K562 (cell line): ENCODE measurements at regions not wholly inside any gene's neighbourhood (a gene's known extent, or its start where the extent isn't known, plus 50 kb on each side); places are given as distances from the start of the nearest gene placed in this dataset.
A peak's percentile ranks its signal among the peaks of the same experiment; 100 is the strongest.

ENCODE experiments used
- ATAC-seq: fragments of 200-7000 bp; cut with Tn5 transposase; 3 replicates; pipeline ENCODE4 v1.9.1; 2020; ENCODE audit warnings: moderate library complexity
- BruUV-seq: library from RNA; stranded (reverse); fragments of 400-500 nt; replicated peaks from 2 replicates; lab custom pipeline; 2021; lab: Mats Ljungman, UMichigan
- CTCF ChIA-PET: fragments of 300-600 bp; formaldehyde crosslinking; extraction: SDS; loops from one replicate; lab custom pipeline; 2021; ENCODE audit warnings: low intra/inter-chr PET ratio; lab: Yijun Ruan, JAX
- POLR2A ChIA-PET: fragments of 300-600, 350-650 bp; sonication (Branson Sonifier 250); formaldehyde crosslinking; extraction: SDS; loops from one replicate; lab custom pipeline; 2021; ENCODE audit warnings: antibody characterized with exemption, inconsistent platforms; lab: Yijun Ruan, JAX
- DNase-seq, 4 experiments: peaks; one replicate each; pipeline versions ENCODE4 v3.0.0 to v3.0.0-alpha.2; 2011 to 2018; ENCODE audit warnings: low spot score in 3 of 4, mixed read lengths in 3 of 4; ENCODE audit errors: extremely low read depth in 1 of 4
- FAIRE-seq: peaks from 2 replicates; lab custom pipeline; 2011; peaks lifted over from hg19 to GRCh38; lab: Jason Lieb, UNC
- H2AFZ ChIP-seq: 2 replicates; pipeline ENCODE4 v1.6.0; 2011; ENCODE audit warnings: low read depth, low read length, control low read depth, inconsistent platforms
- H3K27ac ChIP-seq: fragments of 200-600 bp; 3 replicates; pipeline ENCODE4 v1.8.0; 2011; ENCODE audit warnings: low read depth, mild to moderate bottlenecking, control low read depth, inconsistent platforms, low read length, moderate library complexity, mixed read lengths; ENCODE audit errors: extremely low read depth
- H3K27me3 ChIP-seq, 2 experiments: fragments of 300-600 bp in 1 of 2; 2 replicates in 1 of 2; 3 replicates in 1 of 2; pipeline versions ENCODE4 v1.6.0 to v1.8.0; 2011; ENCODE audit warnings: inconsistent platforms in 2 of 2, low read length in 2 of 2, mild to moderate bottlenecking in 1 of 2, mixed read lengths in 1 of 2, moderate library complexity in 1 of 2; ENCODE audit not compliant: control insufficient read depth in 2 of 2, insufficient read depth in 2 of 2
- H3K36me3 ChIP-seq: fragments of 300-600 bp; 3 replicates; pipeline ENCODE4 v1.8.0; 2011; ENCODE audit warnings: mild to moderate bottlenecking, low read length, inconsistent platforms; ENCODE audit not compliant: control insufficient read depth, insufficient read depth
- H3K4me1 ChIP-seq, 2 experiments: fragments of 200-600 bp in 1 of 2; replicated peaks in 1 of 2; 2 replicates in 1 of 2; 3 replicates in 1 of 2; pipeline versions ENCODE4 v1.5.1 to v1.8.0; 2011; ENCODE audit warnings: inconsistent platforms in 2 of 2, low read length in 2 of 2, mild to moderate bottlenecking in 1 of 2, mixed read lengths in 1 of 2, moderate library complexity in 1 of 2; ENCODE audit not compliant: control insufficient read depth in 2 of 2, insufficient read depth in 2 of 2
- H3K4me2 ChIP-seq: 2 replicates; pipeline ENCODE4 v1.6.1; 2011; ENCODE audit warnings: low read length, control low read depth, inconsistent platforms, mixed read lengths; ENCODE audit not compliant: insufficient read depth
- H3K4me3 ChIP-seq: fragments of 200-600 bp; sonication (generic), shearing (Covaris generic); 2 replicates; pipeline ENCODE4 v1.5.1; 2016; ENCODE audit warnings: control low read depth, inconsistent platforms
- H3K79me2 ChIP-seq: fragments of 200-600 bp; 3 replicates; pipeline ENCODE4 v1.8.0; 2011; ENCODE audit warnings: low read length, inconsistent platforms; ENCODE audit not compliant: control insufficient read depth, insufficient read depth
- H3K9ac ChIP-seq, 2 experiments: 2 replicates each; pipeline versions ENCODE4 v1.6.0 to v1.6.1; 2011; ENCODE audit warnings: low read depth in 2 of 2, low read length in 2 of 2, control low read depth in 1 of 2, inconsistent platforms in 1 of 2, mild to moderate bottlenecking in 1 of 2, mixed read lengths in 1 of 2; ENCODE audit not compliant: insufficient read depth in 1 of 2
- H3K9me1 ChIP-seq: one replicate; pipeline ENCODE4 v1.6.0; 2011; ENCODE audit warnings: inconsistent platforms, mild to moderate bottlenecking, low read length, moderate library complexity; ENCODE audit not compliant: control insufficient read depth, insufficient read depth
- H3K9me3 ChIP-seq: replicated peaks from 2 replicates; pipeline ENCODE4 v1.5.1; 2011; ENCODE audit warnings: low read depth, low read length, inconsistent platforms; ENCODE audit not compliant: control insufficient read depth, insufficient read depth
- H4K20me1 ChIP-seq: replicated peaks from 2 replicates; pipeline ENCODE4 v1.6.1; 2011; ENCODE audit warnings: low read length, inconsistent platforms, mixed read lengths; ENCODE audit not compliant: control insufficient read depth, insufficient read depth
- BRCA1 ChIP-seq, 2 experiments: fragments of 450-650 bp in 1 of 2; sonication (generic) in 1 of 2; formaldehyde crosslinking in 1 of 2; IDR thresholded peaks; 2 replicates each; pipeline versions ENCODE4 v1.5.0 to v1.6.1; 2017 to 2020; ENCODE audit warnings: mild to moderate bottlenecking in 1 of 2, missing genetic modification reagents in 1 of 2
- MLX ChIP-seq, 2 experiments: fragments of 450-650 bp in 1 of 2; sonication (generic) in 1 of 2; formaldehyde crosslinking; conservative IDR thresholded peaks; 2 replicates each; pipeline versions ENCODE4 v1.4.0 to v1.8.1; 2020 to 2022; ENCODE audit warnings: mild to moderate bottlenecking in 1 of 2, missing genetic modification reagents in 1 of 2
- MXI1 ChIP-seq: IDR thresholded peaks from 2 replicates; pipeline ENCODE4 v1.6.1; 2011; ENCODE audit warnings: low read depth, mild to moderate bottlenecking, improper control_type of control experiment, low read length
- RAD51 ChIP-seq: fragments of 450-650 bp; IDR thresholded peaks from 2 replicates; pipeline ENCODE4 v1.7.1; 2016; ENCODE audit warnings: low read depth, mild to moderate bottlenecking, borderline replicate concordance
- SREBF1 ChIP-seq: fragments of 150-350 bp; IDR thresholded peaks from 2 replicates; pipeline ENCODE4 v1.6.1; 2014; ENCODE audit warnings: antibody characterized with exemption, low read depth, low read length, borderline replicate concordance
- TCF15 ChIP-seq: fragments of 250-450 bp; sonication (Bioruptor Pico); IDR thresholded peaks from 2 replicates; pipeline ENCODE4 v1.8.0; 2022; ENCODE audit warnings: moderate library complexity, mild to moderate bottlenecking, inconsistent platforms
- TFE3 ChIP-seq: fragments of 450-650 bp; formaldehyde crosslinking; IDR thresholded peaks from 2 replicates; pipeline ENCODE4 v1.4.0; 2020; ENCODE audit warnings: mild to moderate bottlenecking, mixed read lengths
- ZNF408 ChIP-seq: fragments of 250-450 bp; sonication (Bioruptor Pico); IDR thresholded peaks from 2 replicates; pipeline ENCODE4 v1.4.0; 2020; ENCODE audit warnings: low read depth, mild to moderate bottlenecking, moderate library complexity
- ZNF431 ChIP-seq: sonication (generic); formaldehyde crosslinking; IDR thresholded peaks from 2 replicates; pipeline ENCODE4 v1.8.0; 2022; ENCODE audit warnings: mild to moderate bottlenecking, missing genetic modification reagents
- ZNF717 ChIP-seq: fragments of 250-450 bp; sonication (Bioruptor Pico); IDR thresholded peaks from 2 replicates; pipeline ENCODE4 v1.5.0; 2021
- WGBS: fragments of 100-300 bp; shearing (Covaris generic); methylation state at CpG from one replicate; pipeline ENCODE4 v1.1.6; 2016; ENCODE audit warnings: low coverage, mixed read lengths; ENCODE audit not compliant: insufficient coverage; ENCODE audit errors: missing lambda C conversion rate; 5-methylcytosine and 5-hydroxymethylcytosine counted together
- in situ Hi-C: fragments of 300-500 bp; cut with MboI; formaldehyde crosslinking; loops from 4 replicates; pipeline ENCODE4 v1.15.0; 2018; ENCODE audit warnings: inconsistent platforms, mixed read lengths
- intact Hi-C: fragments of 100-400 bp; cut with micrococcal nuclease; formaldehyde crosslinking; loops from 2 replicates; pipeline ENCODE4 v1.14.2; 2022

- no peak for TF ChIP-seq ZNF431 (CRISPR knock-in tag)
- no peak for TF ChIP-seq MXI1
- TF ChIP-seq TFE3 (CRISPR knock-in tag) = peak; percentile 63
- no peaks in the 10 kb centered on the region for H3K36me3 ChIP-seq
- POLR2A ChIA-PET = no interaction called here
- 0% methylated on average over 3 of the region's 3 CpGs for WGBS
- H3K4me2 ChIP-seq = no peak overlapping the region
- H3K4me1 ChIP-seq = no peaks in the 10 kb centered on the region
- no peaks in the 10 kb centered on the region for H3K9me1 ChIP-seq
- no peaks in the 10 kb centered on the region for H3K79me2 ChIP-seq
- no peaks in the 10 kb centered on the region for H3K27me3 ChIP-seq
- H3K9me3 ChIP-seq = no peaks in the 10 kb centered on the region
- ATAC-seq = no peak
- no peak overlapping the region for H3K27ac ChIP-seq
- BruUV-seq = no TSS peak
- intact Hi-C loops = no loop called here
- H3K9ac ChIP-seq = no peak overlapping the region
- no peaks in the 10 kb centered on the region for H4K20me1 ChIP-seq
- in situ Hi-C loops = no loop called here
- H2AFZ ChIP-seq = no peak overlapping the region
- no peak for FAIRE-seq
- DNase-seq = no peak
- CTCF ChIA-PET = no interaction called here
- no peak overlapping the region for H3K4me3 ChIP-seq
Measured at GRCh38 chr16:64397945-64398508, 723.8 kb downstream of the CDH11 start.

- WGBS = 2% methylated on average over 3 of the region's 3 CpGs
- Histone ChIP-seq H2AFZ (no peak overlapping the region), H3K9me3 (no peaks in the 10 kb centered on the region), H4K20me1 (no peaks in the 10 kb centered on the region), H3K9ac (no peak overlapping the region)
- TF ChIP-seq ZNF408 (CRISPR knock-in tag) = no peak
- no peak for TF ChIP-seq BRCA1 (IDR thresholded peaks at IDR 0.05)
- TF ChIP-seq BRCA1 (CRISPR knock-in tag; IDR thresholded peaks at IDR 0.05) = no peak
- no peak for TF ChIP-seq SREBF1
- TF ChIP-seq RAD51 = no peak
- no peak for TF ChIP-seq ZNF717
- no peak for TF ChIP-seq MLX (CRISPR knock-in tag; conservative IDR thresholded peaks at IDR 0.05)
- TF ChIP-seq TCF15 (CRISPR knock-in tag) = no peak
- TF ChIP-seq, all 486 proteins: peak for 0
- no peaks in the 10 kb centered on the region for H3K9me1 ChIP-seq
- BruUV-seq = no TSS peak
- H3K27ac ChIP-seq = no peak overlapping the region
- no peak overlapping the region for H3K4me3 ChIP-seq
- H3K79me2 ChIP-seq = no peaks in the 10 kb centered on the region
- no peak overlapping the region for H3K4me2 ChIP-seq
- ChIA-PET CTCF (no interaction called here), POLR2A (no interaction called here)
- DNase-seq = no peak
- no peak for FAIRE-seq
- in situ Hi-C loops = no loop called here
- H3K36me3 ChIP-seq = no peaks in the 10 kb centered on the region
- intact Hi-C loops = no loop called here
- H3K4me1 ChIP-seq = no peaks in the 10 kb centered on the region
- no peak for ATAC-seq
- no peaks in the 10 kb centered on the region for H3K27me3 ChIP-seq
Measured at GRCh38 chr16:64397042-64397441, 724.8 kb downstream of the CDH11 start.
